GM12864 (cell line): ENCODE measurements at regions not wholly inside any gene's neighbourhood (a gene's known extent, or its start where the extent isn't known, plus 50 kb on each side); places are given as distances from the start of the nearest gene placed in this dataset.

ENCODE experiments used
- DNase-seq: peaks from one replicate; pipeline ENCODE4 v3.0.0-alpha.2; 2011; ENCODE audit warnings: low read depth
- H3K4me3 ChIP-seq: 2 replicates; pipeline ENCODE4 v1.5.1; 2011; ENCODE audit warnings: mild to moderate bottlenecking, low read depth, low read length, control low read depth
- CTCF ChIP-seq: IDR thresholded peaks from 2 replicates; pipeline ENCODE4 v1.5.1; 2011; ENCODE audit warnings: low read depth, mild to moderate bottlenecking, moderate library complexity, low read length, control low read depth, inconsistent platforms; ENCODE audit errors: missing control alignments

GRCh38 chrX:45799576-45799975 is 598.9 kb upstream of the DIPK2B start:
- no peak for TF ChIP-seq CTCF
- DNase-seq: no peak

GRCh38 chrX:45795546-45795945 is 594.9 kb upstream of the DIPK2B start:
- no peak overlapping the region for H3K4me3 ChIP-seq
- TF ChIP-seq CTCF: no peak
- DNase-seq: no peak

More at GRCh38 chrX:45799576-45799975, 598.9 kb upstream of the DIPK2B start:
- no peak overlapping the region for H3K4me3 ChIP-seq

- no peak for TF ChIP-seq CTCF
- no peak for DNase-seq
- H3K4me3 ChIP-seq: no peak overlapping the region
These were observed 594.3 kb upstream of the DIPK2B start for GRCh38 chrX:45794995-45795337.

- DNase-seq: no peak
- no peak overlapping the region for H3K4me3 ChIP-seq
- TF ChIP-seq CTCF: no peak
These were observed 593.8 kb upstream of the DIPK2B start for GRCh38 chrX:45794323-45794994.

GRCh38 chrX:45788941-45789348 is 588.3 kb upstream of the DIPK2B start:
- no peak for DNase-seq
- no peak for TF ChIP-seq CTCF
- no peak overlapping the region for H3K4me3 ChIP-seq

- no peak for TF ChIP-seq CTCF
- H3K4me3 ChIP-seq: no peak overlapping the region
- DNase-seq: no peak
These were observed 587.6 kb upstream of the DIPK2B start for GRCh38 chrX:45788315-45788714.

- TF ChIP-seq CTCF: no peak
- DNase-seq: no peak
- no peak overlapping the region for H3K4me3 ChIP-seq
These were observed 583.9 kb upstream of the DIPK2B start for GRCh38 chrX:45784590-45784989.
